T47D (cell line): ENCODE measurements at regions not wholly inside any gene's neighbourhood (a gene's known extent, or its start where the extent isn't known, plus 50 kb on each side); places are given as distances from the start of the nearest gene placed in this dataset.

Experiments
- DNase-seq, 2 experiments: peaks; one replicate each; pipeline versions ENCODE4 v3.0.0 to v3.0.0-alpha.2; 2011 to 2012; ENCODE audit warnings: low read depth in 1 of 2, low spot score in 1 of 2
- JUND ChIP-seq: IDR thresholded peaks from 2 replicates; pipeline ENCODE4 v1.6.1; 2012; ENCODE audit warnings: low read depth
- in situ Hi-C: cut with HindIII; loops from 2 replicates; pipeline ENCODE4 v1.10.0; 2016; ENCODE audit warnings: low sequenced_read_pairs, low pct_unique_long_range_greater_than_20kb

GRCh38 chr3:10708216-10708893 lies 107.7 kb upstream of the SLC6A11 start:
- no peak for DNase-seq
- in situ Hi-C loops = no loop called here
- TF ChIP-seq JUND = no peak

GRCh38 chr3:10709110-10709781 lies 106.8 kb upstream of the SLC6A11 start:
- DNase-seq = no peak
- in situ Hi-C loops = no loop called here
- TF ChIP-seq JUND = no peak

GRCh38 chr3:10712121-10712520 lies 103.9 kb upstream of the SLC6A11 start:
- no peak for DNase-seq
- in situ Hi-C loops = no loop called here
- no peak for TF ChIP-seq JUND

GRCh38 chr3:10713656-10714055 lies 102.4 kb upstream of the SLC6A11 start:
- no peak for TF ChIP-seq JUND
- no peak for DNase-seq
- in situ Hi-C loops = no loop called here

- in situ Hi-C loops = no loop called here
- no peak for DNase-seq
- no peak for TF ChIP-seq JUND
Measured at GRCh38 chr3:10715886-10716285, 100.1 kb upstream of the SLC6A11 start.

- in situ Hi-C loops = no loop called here
- no peak for TF ChIP-seq JUND
- DNase-seq = no peak
Measured at GRCh38 chr3:10716964-10717363, 99.1 kb upstream of the SLC6A11 start.

- DNase-seq = no peak
- no peak for TF ChIP-seq JUND
- in situ Hi-C loops = no loop called here
Measured at GRCh38 chr3:10717756-10718155, 98.3 kb upstream of the SLC6A11 start.

GRCh38 chr3:10721101-10721500 lies 94.9 kb upstream of the SLC6A11 start:
- DNase-seq = no peak
- in situ Hi-C loops = no loop called here
- TF ChIP-seq JUND = no peak

GRCh38 chr3:10722911-10723310 lies 93.1 kb upstream of the SLC6A11 start:
- TF ChIP-seq JUND = no peak
- in situ Hi-C loops = no loop called here
- no peak for DNase-seq

GRCh38 chr3:10723991-10724390 lies 92.0 kb upstream of the SLC6A11 start:
- no peak for TF ChIP-seq JUND
- DNase-seq = no peak
- in situ Hi-C loops = no loop called here

- in situ Hi-C loops = no loop called here
- no peak for DNase-seq
- no peak for TF ChIP-seq JUND
Measured at GRCh38 chr3:10725067-10725466, 91.0 kb upstream of the SLC6A11 start.

- no peak for DNase-seq
- TF ChIP-seq JUND = no peak
- in situ Hi-C loops = no loop called here
Measured at GRCh38 chr3:10725846-10726245, 90.2 kb upstream of the SLC6A11 start.

GRCh38 chr3:10726787-10727186 lies 89.2 kb upstream of the SLC6A11 start:
- TF ChIP-seq JUND = no peak
- in situ Hi-C loops = no loop called here
- DNase-seq = no peak

GRCh38 chr3:10729439-10729838 lies 86.6 kb upstream of the SLC6A11 start:
- in situ Hi-C loops = no loop called here
- no peak for TF ChIP-seq JUND
- DNase-seq = no peak
